HL-60 (cell line): ENCODE measurements at regions not wholly inside any gene's neighbourhood (a gene's known extent, or its start where the extent isn't known, plus 50 kb on each side); places are given as distances from the start of the nearest gene placed in this dataset.

ENCODE experiments used
- DNase-seq, 2 experiments: peaks; one replicate each; pipeline ENCODE4 v3.0.0-alpha.2; 2010 to 2020; ENCODE audit warnings: low read depth in 1 of 2, low spot score in 1 of 2
- H3K27ac ChIP-seq: fragments of 250-450 bp; sonication (Bioruptor Pico); replicated peaks from 2 replicates; pipeline ENCODE4 v1.5.1; 2020; ENCODE audit warnings: mild to moderate bottlenecking, moderate library complexity
- H3K27me3 ChIP-seq: fragments of 250-450 bp; sonication (Bioruptor Pico); 2 replicates; pipeline ENCODE4 v1.5.1; 2021; ENCODE audit warnings: mild to moderate bottlenecking, moderate library complexity; ENCODE audit not compliant: insufficient read depth, poor library complexity, severe bottlenecking
- H3K4me3 ChIP-seq: replicated peaks from 2 replicates; pipeline ENCODE4 v1.5.1; 2011; ENCODE audit warnings: mild to moderate bottlenecking, control low read depth, low read length; ENCODE audit not compliant: insufficient read depth
- GABPA ChIP-seq: IDR thresholded peaks from 2 replicates; pipeline ENCODE4 v1.6.1; 2012; ENCODE audit warnings: low read depth
- POLR2AphosphoS5 ChIP-seq: IDR thresholded peaks from 2 replicates; pipeline ENCODE4 v1.6.1; 2012; ENCODE audit warnings: low read depth
- SPI1 ChIP-seq: IDR thresholded peaks from 2 replicates; pipeline ENCODE4 v1.6.1; 2012; ENCODE audit warnings: low read depth, mild to moderate bottlenecking, borderline replicate concordance
- TF ChIP-seq, protein P1 (sequence below): IDR thresholded peaks from one replicate; pipeline ENCODE4 v1.5.1; 2011; ENCODE audit warnings: low read length, control low read depth, inconsistent platforms; ENCODE audit not compliant: insufficient read depth
- TF ChIP-seq, protein P2 (sequence below): IDR thresholded peaks from 2 replicates; pipeline ENCODE4 v1.6.1; 2012; ENCODE audit warnings: low read depth; ENCODE audit not compliant: insufficient replicate concordance

DNA sequence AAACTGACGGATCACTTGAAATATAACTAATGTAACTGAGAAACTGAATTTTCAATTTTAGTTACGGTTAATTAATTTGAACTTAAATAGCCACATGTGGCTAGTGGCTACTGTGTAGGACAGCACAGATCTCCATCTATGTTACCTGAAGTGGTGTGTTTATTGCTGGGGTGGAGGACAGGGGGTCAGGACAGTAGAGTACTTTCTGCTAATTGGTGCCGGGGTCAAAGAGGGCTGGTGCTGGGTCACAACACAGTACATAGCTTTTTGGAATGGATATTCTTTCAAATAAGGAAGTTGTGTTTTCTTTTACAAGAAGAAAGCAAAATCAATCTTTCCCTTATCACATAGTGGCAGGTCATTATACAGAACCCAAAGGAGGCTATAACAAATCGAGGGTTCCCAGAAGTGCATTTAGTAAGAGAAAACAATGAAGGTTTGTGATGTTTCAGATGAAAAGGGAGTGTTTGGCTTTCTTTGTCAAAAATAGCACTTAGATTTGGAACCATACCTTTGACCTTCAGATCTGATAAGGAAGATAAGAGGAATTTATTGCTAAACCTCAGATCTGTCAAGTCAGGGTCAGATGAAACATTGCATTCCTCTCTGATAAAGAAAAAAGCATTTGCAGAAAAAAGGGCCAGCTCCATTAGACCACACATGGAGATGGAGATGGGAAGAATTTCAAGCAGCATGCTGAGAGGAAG, 384.5 kb downstream of the AASDHPPT start:
- TF ChIP-seq GABPA (no peak), SPI1 (no peak), POLR2AphosphoS5 (no peak)
- TF ChIP-seq, protein P1, sequence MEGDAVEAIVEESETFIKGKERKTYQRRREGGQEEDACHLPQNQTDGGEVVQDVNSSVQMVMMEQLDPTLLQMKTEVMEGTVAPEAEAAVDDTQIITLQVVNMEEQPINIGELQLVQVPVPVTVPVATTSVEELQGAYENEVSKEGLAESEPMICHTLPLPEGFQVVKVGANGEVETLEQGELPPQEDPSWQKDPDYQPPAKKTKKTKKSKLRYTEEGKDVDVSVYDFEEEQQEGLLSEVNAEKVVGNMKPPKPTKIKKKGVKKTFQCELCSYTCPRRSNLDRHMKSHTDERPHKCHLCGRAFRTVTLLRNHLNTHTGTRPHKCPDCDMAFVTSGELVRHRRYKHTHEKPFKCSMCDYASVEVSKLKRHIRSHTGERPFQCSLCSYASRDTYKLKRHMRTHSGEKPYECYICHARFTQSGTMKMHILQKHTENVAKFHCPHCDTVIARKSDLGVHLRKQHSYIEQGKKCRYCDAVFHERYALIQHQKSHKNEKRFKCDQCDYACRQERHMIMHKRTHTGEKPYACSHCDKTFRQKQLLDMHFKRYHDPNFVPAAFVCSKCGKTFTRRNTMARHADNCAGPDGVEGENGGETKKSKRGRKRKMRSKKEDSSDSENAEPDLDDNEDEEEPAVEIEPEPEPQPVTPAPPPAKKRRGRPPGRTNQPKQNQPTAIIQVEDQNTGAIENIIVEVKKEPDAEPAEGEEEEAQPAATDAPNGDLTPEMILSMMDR: no peak
- TF ChIP-seq, protein P2, sequence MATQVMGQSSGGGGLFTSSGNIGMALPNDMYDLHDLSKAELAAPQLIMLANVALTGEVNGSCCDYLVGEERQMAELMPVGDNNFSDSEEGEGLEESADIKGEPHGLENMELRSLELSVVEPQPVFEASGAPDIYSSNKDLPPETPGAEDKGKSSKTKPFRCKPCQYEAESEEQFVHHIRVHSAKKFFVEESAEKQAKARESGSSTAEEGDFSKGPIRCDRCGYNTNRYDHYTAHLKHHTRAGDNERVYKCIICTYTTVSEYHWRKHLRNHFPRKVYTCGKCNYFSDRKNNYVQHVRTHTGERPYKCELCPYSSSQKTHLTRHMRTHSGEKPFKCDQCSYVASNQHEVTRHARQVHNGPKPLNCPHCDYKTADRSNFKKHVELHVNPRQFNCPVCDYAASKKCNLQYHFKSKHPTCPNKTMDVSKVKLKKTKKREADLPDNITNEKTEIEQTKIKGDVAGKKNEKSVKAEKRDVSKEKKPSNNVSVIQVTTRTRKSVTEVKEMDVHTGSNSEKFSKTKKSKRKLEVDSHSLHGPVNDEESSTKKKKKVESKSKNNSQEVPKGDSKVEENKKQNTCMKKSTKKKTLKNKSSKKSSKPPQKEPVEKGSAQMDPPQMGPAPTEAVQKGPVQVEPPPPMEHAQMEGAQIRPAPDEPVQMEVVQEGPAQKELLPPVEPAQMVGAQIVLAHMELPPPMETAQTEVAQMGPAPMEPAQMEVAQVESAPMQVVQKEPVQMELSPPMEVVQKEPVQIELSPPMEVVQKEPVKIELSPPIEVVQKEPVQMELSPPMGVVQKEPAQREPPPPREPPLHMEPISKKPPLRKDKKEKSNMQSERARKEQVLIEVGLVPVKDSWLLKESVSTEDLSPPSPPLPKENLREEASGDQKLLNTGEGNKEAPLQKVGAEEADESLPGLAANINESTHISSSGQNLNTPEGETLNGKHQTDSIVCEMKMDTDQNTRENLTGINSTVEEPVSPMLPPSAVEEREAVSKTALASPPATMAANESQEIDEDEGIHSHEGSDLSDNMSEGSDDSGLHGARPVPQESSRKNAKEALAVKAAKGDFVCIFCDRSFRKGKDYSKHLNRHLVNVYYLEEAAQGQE: no peak
- no peak for DNase-seq
- peaks cover 2% of the 10 kb centered on the region for H3K27me3 ChIP-seq
- no peak overlapping the region for H3K27ac ChIP-seq
- H3K4me3 ChIP-seq: no peak overlapping the region

DNA sequence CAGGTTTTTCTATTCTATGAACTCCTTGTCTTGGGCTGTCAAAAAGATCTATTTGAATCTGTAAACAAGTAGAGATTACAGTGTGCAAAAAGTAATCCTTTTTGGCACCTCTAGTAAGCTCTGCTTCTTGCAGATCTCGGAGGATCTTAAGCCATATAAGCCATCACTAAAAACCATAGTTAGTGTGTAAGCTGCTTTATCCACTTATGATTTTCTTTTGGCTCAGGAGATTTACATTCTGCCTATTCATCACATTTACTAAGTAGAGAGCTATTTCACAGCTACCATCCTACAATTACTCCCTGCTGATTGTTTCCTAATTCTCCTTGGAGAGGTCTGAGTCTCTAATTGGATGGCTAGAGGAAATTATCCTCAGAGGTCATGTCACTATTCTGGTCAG, 385.7 kb downstream of the AASDHPPT start:
- TF ChIP-seq, protein P2: no peak
- TF ChIP-seq SPI1: no peak
- no peak for TF ChIP-seq GABPA
- no peak for TF ChIP-seq POLR2AphosphoS5
- TF ChIP-seq, protein P1: no peak
- peaks cover 2% of the 10 kb centered on the region for H3K27me3 ChIP-seq
- DNase-seq: no peak
- no peak overlapping the region for H3K27ac ChIP-seq
- H3K4me3 ChIP-seq: no peak overlapping the region

DNA sequence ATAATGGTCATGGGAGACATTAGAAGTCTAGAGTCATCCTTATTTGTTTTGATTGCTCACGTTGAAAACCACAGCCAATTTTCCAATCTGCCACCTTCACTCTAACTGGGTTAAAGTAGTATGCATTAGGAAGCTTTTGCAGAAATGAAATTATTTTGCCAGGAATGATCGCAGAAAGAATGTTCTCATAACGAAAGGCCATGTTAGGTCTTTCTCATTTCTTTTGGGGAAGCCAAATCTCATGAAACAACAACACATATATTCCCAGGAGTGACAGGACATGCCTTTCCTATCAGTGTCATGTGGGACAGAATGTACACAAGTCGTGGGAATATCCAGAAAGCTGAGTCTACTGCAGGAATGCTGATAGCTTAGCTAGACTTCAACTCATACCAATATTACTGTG, 386.3 kb downstream of the AASDHPPT start:
- Histone ChIP-seq H3K27me3 (peaks cover 2% of the 10 kb centered on the region), H3K27ac (no peak overlapping the region), H3K4me3 (no peak overlapping the region)
- no peak for DNase-seq
- no peak for TF ChIP-seq POLR2AphosphoS5

DNA sequence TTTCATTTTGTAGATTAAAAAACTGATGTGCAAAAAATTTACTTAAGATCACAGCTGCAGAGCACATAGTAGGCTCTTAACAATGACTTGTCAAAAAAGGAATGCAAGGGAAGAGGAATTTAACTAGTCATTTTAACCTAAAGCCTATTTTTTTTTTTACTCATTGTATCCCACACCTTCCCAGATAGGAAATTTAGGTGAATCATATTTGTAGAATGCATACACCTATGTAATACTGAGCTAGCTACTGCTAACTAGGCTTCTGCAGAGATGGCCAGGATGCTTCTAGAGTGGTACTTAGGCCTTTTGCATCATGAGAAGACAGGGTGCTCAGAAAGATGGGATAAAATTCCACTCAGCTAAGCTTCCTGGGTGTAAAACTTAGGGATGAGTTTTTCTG, 387.3 kb downstream of the AASDHPPT start:
- H3K27me3 ChIP-seq: peaks cover 2% of the 10 kb centered on the region
- TF ChIP-seq SPI1 (no peak), POLR2AphosphoS5 (no peak), GABPA (no peak)
- TF ChIP-seq, protein P1: no peak
- TF ChIP-seq, protein P2: no peak
- no peak for DNase-seq
- H3K27ac ChIP-seq: no peak overlapping the region
- no peak overlapping the region for H3K4me3 ChIP-seq
